Ramos (cell line): ENCODE measurements at regions not wholly inside any gene's neighbourhood (a gene's known extent, or its start where the extent isn't known, plus 50 kb on each side); places are given as distances from the start of the nearest gene placed in this dataset.

ENCODE experiments used
- in situ Hi-C: fragments of 300-500 bp; cut with MboI; formaldehyde crosslinking; loops from one replicate; pipeline ENCODE4 v1.14.3; 2022; ENCODE audit warnings: low sequenced_read_pairs; ENCODE audit not compliant: unreplicated experiment

GRCh38 chr4:19675172-19675811, 576.4 kb upstream of the SLIT2 start:
- in situ Hi-C loops, result no loop called here

DNA sequence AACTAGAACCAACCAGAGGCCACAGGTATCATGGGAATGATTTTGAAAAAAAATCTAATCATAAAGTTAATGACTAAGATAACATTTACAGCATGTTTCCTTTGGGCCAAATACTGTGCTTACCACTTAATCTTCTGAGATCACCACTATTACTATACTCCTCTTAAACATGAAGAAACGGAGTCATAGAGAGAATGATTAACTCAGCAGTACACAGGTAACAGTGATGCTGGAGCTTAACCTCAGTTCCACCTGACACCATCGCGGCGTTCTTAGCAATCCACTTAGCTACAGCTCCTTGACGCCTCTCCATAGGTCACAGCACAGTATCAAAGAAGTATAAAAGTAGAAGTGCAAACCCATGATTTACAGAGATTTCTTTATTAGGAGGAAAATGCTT, 592.6 kb upstream of the SLIT2 start:
- in situ Hi-C loops, result no loop called here

- in situ Hi-C loops, result no loop called here
These were observed 593.8 kb upstream of the SLIT2 start for GRCh38 chr4:19657856-19658255.

GRCh38 chr4:19655666-19656065, 596.0 kb upstream of the SLIT2 start:
- in situ Hi-C loops, result no loop called here

GRCh38 chr4:19650903-19651864, 600.5 kb upstream of the SLIT2 start:
- in situ Hi-C loops, result no loop called here

DNA sequence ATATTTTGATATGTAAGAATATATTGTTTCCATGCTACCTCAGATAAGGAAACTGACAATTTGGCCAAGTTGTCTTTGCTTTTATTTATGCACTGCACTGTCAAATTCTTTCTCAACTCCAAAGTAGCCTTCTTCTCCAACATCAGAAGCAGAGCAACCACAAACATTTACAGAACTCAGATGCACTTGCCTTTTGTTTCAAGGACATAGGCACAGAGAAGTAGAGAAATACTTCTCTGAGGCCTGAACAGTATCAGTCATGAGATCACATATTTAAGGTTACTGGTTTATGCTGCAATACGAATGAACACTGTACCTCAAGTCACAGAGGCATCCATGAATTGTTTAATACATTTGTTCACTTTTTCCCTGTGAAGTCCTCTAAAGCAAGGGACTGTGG, 606.1 kb upstream of the SLIT2 start:
- in situ Hi-C loops, result no loop called here

DNA sequence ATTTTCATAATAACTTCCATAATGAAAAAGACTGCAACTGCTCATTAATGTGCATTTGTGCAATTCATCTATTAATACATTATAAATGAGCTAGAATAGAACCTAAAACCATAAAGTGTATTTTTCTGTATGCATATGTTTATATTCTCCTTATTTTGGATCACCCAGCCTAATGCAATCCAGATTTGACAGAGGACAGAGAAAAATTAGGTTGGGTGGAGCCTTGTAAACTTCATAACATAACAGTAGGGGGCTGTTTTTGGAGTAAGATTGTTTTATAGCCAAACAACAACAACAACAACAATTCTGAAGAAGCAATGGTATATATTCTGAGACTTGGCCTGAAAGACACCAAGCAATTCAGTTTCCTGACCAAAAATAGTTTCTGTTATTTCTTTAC, 615.3 kb upstream of the SLIT2 start:
- in situ Hi-C loops, result no loop called here

GRCh38 chr4:19631814-19632213, 619.9 kb upstream of the SLIT2 start:
- in situ Hi-C loops, result no loop called here

GRCh38 chr4:19623866-19624265, 627.8 kb upstream of the SLIT2 start:
- in situ Hi-C loops, result no loop called here

GRCh38 chr4:19615086-19615689, 636.5 kb upstream of the SLIT2 start:
- in situ Hi-C loops, result no loop called here

DNA sequence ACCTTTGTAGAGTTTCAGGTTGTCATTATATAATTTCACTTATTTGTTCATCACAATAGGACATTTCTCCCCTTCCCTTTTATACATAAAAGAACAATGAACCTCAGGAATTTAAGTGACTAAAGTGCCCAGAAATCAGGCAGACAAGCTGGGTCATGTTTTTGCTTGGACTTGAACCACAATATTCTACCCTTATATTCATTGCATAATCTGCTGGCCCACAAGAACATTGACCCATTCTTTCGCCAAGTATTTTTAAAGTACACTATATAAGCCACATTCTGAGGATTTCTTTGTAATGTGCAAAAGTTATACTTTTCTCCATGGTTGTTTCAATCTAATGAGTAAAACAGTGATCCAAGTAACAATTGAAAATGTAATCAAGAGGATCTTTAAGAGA, 637.5 kb upstream of the SLIT2 start:
- in situ Hi-C loops, result no loop called here

- in situ Hi-C loops, result no loop called here
These were observed 655.4 kb upstream of the SLIT2 start for GRCh38 chr4:19596342-19596741.

DNA sequence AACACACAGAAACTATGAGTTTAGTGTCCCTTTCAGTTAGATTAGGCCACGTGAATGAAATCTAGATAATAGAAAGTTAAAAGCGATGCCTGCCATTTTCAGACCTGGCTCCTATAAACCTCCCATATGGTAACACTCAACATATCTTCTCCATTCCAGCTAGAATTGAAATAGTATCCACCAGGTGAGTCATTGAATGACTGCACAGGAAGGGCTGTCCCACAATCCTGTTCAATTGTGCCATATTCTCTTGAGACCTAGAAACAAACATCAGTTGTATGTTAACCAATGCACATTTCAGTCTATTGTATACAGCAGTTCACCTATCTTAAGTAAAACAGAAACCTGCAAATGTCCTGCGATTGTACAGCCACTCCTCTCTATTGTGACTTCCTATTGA, 659.3 kb upstream of the SLIT2 start:
- in situ Hi-C loops, result no loop called here

GRCh38 chr4:19583827-19584569, 667.7 kb upstream of the SLIT2 start:
- in situ Hi-C loops, result no loop called here

- in situ Hi-C loops, result no loop called here
These were observed 671.6 kb upstream of the SLIT2 start for GRCh38 chr4:19580095-19580494.

DNA sequence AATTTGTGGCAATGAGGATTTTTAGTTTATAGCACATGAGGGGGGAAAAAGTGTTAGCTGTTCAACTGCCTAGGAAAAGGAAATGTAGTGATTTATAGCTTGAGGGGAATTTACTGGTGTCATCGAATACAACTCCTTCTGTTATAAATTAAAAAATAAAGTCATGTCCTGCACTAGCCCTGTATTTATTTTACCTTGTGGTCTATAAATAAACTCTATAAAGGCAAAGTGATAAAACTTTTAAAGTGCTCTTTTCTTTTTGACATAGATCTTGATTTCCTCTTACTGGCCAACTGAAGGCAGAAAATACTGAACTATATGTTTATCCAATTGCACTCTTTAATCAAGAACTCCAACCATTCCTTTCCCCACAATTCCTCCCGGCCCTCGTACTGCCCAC, 672.1 kb upstream of the SLIT2 start:
- in situ Hi-C loops, result no loop called here

DNA sequence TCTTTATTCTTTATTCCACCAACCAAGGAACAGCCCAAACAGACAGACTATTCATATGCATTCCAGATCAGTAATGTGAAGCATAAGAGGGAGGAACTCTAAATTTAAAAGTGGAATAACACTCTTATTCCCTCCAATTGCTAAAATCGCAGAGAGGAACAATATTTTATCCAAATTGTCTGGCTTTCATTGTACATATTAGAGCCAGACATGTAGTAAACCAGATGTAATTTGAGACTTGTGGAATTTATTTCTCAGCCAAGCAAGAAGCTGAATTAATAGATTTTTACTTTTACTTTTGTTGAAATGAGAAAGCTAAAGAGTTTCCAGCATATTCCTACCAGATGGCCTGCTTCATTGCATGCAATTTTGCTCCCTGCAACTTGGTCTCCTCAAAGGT, 674.6 kb upstream of the SLIT2 start:
- in situ Hi-C loops, result no loop called here

- in situ Hi-C loops, result no loop called here
These were observed 675.8 kb upstream of the SLIT2 start for GRCh38 chr4:19575924-19576323.

DNA sequence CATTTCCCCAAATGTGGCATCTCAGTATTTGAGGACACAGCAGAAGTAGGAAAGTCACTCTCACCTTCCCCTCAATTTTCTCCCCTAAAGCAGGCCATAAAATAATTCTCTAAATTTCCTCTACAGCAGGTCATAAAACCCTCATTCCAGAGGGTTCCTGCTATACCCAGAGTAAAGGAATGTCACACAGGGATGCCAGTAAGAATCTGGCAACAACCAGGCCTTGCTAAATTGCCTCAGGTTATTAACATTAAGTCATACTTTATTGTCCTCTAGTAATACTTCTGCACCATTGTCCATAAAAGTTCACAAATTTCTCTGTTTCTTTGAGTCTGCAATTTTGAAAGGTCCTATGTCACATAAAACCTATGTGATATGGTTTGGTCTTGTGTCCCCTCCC, 685.7 kb upstream of the SLIT2 start:
- in situ Hi-C loops, result no loop called here

- in situ Hi-C loops, result no loop called here
These were observed 689.2 kb upstream of the SLIT2 start for GRCh38 chr4:19562456-19562855.

GRCh38 chr4:19557161-19557560, 694.5 kb upstream of the SLIT2 start:
- in situ Hi-C loops, result no loop called here
